ENCODE measurements at regions not wholly inside any gene's neighbourhood (a gene's known extent, or its start where the extent isn't known, plus 50 kb on each side); places are given as distances from the start of the nearest gene placed in this dataset.
A peak's percentile ranks its signal among the peaks of the same experiment; 100 is the strongest.
"Not testable (repeated sequence)": the region's sequence is repeated elsewhere in the genome, so short reads cannot be mapped to it uniquely, and the experiment has no call there.

DNA sequence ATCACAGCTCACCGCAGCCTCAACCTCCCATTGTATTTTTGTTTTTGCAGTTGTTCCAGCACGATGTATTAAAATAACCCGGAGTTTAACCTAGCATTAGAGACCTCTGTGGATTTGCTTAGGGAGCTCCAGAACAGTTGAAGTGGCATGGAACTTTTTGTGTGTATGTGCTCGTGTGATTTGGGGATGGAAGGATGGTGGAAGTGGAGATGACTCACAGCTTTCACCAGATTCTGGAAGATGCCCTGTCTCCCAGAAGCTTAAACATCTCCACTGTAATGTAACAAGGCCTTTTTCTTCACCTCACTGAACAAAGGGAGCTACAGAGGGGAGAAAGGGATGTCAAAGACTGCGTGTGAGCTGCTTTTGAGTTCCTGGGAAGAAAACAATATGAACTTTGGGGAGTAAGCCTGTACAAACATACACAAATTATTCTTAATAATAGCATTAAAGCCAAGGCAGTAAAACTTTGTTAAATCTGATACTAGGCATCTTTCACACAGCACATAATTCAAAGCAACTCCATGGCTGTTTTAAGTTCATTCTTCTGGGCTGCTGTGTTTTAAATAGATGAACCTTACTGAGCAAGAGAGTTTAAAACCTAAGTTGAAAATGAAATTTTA is 226.4 kb downstream of the ADAMTS15 start:
- DNase-seq (ENCODE audit: low spot score) = no peak

DNA sequence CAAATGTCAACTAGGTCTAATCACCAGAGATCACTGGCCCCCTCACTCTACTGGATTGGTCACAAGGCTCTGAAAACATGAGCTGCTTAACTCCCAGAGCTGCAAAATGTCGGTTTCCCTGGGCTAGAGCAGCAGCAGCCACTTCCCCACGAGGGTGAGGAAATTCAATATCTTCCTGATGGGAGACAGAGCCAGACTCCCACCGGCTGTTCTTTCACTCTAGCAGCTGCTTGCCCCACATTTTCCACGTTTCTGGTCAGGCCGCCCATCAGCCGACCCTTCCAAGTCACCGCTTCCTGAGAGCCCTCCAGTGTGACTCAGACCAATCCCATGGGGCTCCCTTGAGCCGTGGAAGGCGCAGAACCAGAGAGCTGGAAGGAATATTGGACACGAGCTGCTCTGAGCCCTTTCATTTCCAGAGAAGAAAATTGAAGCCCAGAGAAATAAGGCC is 227.0 kb downstream of the ADAMTS15 start:
- no peak for DNase-seq (ENCODE audit: low spot score)

DNA sequence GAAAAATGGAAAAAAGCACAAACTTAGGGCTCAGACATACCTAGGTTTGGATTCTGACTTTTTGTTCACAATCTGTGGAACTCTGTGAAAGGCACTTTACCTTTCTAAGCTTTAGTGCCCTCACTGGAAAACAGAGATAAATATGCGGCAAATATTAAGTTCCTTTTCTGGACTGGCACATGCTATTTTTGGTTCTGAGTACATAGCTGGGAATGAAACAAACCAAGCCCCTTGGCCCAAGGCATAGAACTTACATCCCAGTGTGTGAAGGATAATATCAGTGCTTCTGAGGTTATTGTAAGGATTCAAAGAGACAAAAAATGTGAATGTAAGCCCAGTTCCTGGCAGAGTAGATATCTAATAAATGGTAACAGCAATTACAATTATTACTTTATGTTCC is 227.5 kb downstream of the ADAMTS15 start:
- DNase-seq (ENCODE audit: low spot score) = no peak

DNA sequence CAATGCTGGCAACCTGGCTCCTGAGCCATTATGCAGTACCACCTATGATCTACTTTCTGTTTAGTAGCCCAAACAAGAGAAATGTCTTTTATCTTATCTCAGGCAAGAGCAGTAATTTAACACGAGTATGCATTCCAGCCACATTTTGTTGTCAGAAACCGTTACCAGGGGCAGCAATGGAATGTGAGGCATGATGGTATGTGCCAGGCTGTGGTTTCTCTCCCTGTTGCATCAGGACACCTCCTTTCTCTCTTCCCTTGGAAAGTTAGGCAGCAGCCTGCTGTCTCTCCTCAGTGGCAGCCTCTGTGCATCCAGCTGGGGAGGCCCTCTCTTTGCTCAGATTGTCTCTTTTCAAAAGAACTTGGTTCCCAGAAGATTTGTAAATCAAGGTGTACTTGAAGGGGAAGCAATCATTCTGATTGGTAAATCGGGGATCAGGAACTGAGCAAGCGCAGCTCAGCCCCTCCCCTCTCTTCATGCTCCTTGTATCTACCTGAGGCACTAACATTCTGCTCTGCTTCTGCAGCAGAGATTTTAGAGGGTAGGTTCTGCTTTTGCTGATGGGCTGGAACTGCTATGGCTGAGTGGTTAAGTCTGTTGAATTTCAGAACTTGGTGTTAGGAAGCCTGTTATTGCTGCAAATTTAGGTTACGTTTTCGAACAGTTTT is 229.2 kb downstream of the ADAMTS15 start:
- DNase-seq (ENCODE audit: low spot score) = peak; percentile 88

DNA sequence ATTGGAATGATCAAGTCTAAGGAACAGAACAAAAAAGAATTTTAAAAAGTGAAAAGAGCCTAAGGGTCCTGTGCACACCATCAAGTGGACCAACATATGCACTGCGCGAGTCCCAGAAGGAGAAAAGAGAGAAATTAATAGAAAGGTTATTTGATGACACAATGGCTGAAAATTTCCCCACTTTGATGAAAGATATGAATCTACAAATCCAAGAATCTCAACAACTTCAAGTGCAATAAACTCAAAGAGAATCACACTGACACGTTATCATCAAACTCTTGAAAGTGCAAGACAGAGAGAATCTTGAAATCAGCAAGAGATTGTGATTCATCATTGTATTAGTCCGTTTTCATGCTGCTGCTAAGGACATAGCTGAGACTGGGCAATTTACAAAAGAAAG is 230.8 kb downstream of the ADAMTS15 start:
- DNase-seq (ENCODE audit: low spot score) = no peak

DNA sequence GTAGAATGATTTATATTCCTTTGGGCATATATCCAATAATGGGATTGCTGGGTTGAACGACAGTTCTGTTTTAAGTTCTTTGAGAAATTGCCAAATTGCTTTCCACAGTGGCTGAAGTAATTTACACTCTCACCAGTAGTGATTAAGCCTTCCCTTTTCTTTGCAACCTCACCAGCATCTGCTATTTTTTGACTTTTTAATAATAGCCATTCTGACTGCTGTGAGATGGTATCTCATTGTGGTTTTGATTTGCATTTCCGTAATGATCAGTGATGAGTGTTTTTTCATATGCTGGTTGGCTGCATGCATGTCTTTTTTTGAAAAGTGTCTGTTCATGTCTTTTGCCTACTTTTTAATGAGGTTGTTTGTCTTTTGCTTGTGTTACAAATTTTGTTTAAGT is 233.8 kb downstream of the SNX19 start:
- not testable (repeated sequence) for DNase-seq (ENCODE audit: low spot score)

DNA sequence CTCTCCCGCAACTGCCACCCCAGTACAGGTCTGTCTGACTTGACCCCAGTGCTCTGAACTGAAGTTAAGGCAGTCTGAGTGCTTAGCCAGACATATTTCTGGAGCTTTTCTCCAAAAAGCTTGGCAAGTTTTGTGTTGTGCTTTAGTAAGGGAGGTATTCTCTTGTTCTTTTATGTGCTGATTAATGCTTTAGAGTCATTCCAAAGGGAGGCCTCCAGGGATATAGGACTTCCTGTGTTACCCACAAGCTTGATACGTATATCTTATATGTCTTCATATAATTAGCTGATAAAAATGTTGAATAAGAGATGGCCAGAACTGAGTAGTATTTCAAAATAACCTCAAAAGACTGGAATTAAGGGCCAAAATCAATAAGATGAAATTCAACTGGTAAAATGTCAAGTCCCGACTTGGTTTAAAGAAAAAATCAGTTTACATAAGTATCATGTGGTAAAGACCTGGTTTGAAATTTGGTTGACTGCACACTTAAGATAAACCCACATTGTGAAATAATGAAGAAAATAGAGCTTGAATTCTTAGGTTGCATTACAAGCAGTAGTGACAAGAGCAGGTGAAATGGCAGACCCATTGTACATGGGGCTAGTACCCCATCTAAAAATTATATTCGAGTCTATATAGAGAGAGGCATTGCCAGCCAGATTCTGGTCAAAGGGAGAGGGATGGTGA is 226.9 kb downstream of the SNX19 start:
- no peak for DNase-seq (ENCODE audit: low spot score)

DNA sequence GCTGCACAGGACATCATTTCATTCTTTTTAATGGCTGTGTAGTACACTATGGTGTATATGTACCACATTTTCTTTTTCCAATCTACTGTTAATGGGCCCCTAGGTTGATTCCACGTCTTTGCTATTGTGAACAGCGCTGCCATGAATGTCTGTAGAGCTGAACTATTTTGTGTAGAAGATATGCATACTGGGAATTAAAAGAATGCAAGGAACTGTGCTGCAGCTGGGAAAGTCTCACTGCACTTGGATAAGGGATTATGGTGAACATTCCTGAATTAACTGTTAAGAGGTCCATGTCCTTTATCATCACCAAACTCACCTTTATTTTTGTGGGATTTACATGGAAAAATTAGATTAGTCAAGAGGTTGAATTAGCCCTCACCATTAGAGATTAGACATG is 224.7 kb downstream of the SNX19 start:
- DNase-seq (ENCODE audit: low spot score) = no peak

DNA sequence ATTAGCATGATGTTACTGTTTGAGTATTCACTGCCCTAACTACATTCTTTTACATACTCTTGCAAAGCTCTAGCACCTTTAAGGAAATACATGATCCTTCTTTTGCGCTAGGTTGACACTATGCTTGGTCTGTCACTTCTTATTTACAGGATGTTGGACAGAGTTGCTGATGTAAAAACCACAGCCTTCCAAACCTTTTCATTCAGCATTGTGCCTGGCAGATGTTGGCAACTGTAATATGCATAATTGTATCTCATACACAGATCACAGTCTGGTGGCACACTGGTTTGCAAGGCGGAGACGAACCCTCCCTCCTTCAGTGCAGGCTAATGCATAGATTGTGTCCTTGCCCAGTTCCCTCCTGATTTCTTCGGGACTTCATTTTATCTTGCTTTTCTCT is 224.1 kb downstream of the SNX19 start:
- no peak for DNase-seq (ENCODE audit: low spot score)

DNA sequence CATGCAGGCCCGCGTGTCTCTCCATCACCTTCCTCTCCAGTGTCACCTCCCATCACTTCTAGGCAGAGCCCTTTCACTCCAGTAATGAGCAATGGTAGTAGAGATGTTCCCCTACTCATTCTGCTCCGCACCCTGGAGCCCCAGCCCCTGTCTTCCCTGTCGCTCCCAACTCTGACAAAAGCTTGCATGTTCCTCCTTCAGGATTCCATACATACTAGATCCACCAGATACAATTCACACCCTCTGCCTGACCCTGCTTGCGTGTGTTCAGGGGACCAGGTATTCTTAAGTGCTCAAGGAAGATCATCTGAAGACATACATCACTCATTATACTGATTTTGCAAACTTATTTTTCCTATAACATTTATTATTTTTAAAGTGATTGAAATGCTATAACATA is 222.7 kb downstream of the SNX19 start:
- no peak for DNase-seq (ENCODE audit: low spot score)

DNA sequence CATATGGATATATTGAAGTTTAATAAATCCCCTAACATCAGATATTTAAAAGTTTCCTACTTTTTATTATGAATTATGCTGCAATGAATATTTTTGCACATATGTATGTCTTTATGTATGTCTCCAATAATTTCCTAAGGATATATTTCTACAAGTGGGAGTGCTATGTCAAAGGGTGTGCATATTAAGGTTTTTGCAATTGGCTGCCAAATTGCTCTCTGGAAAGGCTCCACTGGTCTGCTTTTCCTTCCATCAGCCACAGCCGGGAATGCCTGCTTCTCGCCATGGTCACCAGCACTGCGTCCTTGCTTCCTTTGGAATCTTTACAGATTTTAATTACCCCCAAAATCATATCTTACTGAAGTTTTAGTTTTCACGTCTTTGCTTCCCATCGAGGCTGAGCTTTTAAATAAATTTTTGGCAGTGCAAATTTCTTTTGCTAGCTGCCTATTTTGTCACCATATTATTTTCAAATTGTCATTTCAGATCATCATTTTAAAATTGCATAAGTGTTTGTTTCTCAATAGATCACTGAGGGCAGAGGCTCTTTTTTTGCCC is 221.7 kb downstream of the SNX19 start:
- DNase-seq (ENCODE audit: low spot score) = no peak

DNA sequence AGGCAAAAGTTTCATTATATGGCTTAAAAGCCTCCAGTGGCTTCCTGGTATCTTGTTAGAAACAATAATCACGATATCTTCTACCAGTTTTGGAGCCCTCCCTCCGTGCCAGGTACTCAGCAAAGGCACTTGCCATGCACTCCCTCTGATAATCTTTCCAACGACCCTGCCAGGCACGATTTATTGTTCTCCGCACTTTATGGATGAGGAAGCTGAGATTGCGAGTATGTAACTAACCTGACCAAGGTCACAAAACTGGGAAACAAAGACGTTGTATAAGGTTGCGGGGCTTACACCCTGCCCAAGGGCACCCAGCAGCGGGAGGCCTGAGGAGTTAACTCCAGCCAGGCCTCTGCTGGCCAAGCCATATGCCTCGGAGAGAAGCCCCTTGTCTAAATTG is 218.1 kb downstream of the SNX19 start:
- no peak for DNase-seq (ENCODE audit: low spot score)

DNA sequence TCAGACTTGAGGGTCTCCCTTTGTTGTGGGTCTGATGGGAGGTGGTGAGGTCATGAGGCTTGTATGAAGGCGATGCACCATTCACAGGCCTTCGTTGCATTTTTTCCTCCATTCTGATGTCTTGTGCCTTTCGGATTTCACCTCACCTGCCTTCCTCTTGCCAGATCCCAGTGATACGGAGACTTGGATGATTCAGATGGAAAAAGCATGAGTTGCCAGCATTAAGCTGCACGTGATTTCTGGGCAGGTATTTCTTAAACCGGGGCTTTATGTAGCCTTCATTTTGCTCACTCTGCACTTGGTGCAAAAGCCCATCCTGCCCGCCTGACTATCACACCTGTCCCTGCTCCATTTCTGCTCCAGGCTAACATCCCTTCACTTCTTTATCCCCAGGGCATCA is 216.7 kb downstream of the SNX19 start:
- DNase-seq (ENCODE audit: low spot score) = no peak

DNA sequence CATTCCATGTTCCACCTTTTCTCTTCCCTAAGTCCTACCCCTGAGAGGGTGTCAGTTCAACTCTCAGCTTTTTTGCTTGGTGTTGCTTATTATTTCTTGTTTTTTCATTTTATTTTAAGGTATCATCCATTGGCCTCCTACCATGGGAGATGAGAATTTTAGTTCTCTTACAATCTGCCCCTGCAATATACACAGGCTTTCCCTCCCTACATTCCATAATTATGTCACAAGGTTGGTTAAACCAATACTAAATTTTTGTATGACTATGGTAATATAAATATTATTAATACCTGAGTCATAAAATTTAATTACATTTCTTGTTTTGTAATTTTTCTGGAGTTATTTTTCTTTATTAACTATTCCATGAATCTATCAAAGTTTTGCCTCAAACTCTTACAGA is 216.2 kb downstream of the SNX19 start:
- no peak for DNase-seq (ENCODE audit: low spot score)

DNA sequence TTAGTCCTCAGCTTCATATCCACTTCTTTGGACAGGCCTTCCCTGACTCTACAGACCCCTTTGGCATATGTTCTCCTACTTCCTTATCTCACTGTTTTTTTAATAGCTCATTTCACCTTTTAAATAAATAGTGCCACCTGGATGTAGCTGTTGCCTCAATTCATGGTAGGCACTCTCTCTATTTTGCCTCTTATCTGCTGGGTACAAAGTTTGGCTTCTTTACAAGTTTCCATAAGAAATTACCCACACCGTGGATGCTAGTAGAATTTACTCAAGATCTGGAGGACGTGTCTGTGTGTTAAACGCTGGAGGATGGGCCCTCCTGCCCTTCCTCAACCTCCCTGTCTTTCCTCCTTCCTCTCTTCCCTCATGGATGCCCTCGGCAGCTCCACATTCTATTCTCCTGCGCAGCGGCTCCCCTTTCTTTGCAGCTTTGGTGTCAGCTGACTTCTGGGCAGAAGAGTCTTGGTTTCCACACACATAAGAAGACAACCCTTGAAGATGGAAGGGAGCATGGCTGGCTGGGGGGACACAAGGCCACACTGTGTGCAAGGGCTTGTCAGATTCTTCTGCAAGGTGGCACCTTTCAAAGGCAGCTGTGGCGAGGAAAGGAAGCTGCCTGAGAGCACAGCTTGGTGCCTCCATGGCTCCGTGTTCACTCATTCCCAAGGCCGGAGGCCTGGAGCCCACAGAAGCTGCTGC is 212.6 kb downstream of the SNX19 start:
- DNase-seq (ENCODE audit: low spot score) = no peak

DNA sequence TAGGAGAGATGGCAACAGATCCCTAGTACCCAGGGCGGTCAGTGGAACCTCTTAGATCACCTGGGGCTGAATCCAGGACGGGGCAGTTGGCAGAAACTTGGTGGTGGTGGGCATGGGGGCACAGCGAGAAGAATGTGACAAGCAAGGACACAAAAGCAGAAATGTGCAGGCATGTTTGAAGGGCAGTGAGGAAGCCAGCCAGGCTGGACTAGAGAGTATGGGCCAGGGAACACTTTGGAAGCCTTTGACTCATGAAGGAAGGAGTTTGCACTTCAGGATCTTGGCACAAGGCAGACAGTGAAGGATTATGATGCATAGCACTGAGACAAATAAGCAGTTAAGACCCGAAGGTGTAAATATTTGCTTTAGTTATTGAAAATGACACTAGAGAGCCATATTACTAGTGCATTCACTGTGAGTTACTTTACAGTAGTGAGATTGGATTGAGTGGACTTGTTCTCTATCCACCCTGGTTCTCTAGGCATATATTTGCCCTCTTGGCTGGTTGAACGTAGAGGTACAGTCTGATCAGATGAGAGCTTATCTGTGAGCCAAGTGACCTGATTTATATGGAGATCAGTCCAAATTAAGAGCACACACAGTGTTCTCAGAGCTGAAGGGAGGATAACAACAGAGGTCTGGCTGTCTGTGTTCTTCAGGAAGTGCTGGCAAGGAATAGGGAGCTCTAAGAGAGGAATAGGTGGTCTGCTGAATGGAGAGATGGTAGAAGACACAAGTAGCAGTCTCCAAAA is 210.4 kb downstream of the SNX19 start:
- no peak for DNase-seq (ENCODE audit: low spot score)

DNA sequence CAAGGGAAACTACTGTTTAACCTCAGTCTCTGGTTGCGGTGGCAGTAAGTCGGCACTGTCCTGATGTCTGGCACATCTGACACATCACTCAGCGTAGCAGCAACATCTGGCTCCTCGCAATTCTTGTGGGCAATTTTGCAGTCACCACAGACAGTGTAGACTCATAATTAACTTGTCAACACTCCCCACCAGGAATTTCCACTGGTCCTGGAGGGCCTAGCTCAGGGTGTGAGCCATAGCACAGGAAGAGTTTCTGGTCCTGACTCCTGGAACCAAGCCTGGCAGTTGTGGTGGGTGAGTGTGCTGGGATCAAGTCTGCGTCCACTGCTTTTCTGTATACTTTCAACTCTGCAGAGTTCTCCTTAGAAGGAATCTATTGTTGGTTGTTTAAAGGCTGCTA is 209.7 kb downstream of the SNX19 start:
- no peak for DNase-seq (ENCODE audit: low spot score)

DNA sequence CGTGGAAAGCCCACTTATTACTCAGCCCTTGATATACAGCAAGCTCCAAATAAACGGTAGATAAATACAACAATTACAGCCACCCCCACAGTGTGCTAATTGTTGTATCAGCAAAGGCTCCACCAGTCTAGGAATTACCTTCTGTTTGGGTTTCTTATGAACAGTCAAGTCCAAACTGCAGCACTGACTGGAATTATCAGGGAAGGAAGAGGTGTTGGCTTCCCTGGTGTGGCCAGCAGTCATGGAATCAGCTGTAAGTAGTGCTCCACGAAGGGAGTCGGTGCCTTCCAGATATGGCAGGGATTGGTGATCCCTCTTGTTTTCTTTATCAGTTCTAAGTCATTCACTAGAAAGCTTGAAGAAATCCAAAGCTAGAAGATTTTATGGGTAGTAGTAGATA is 209.1 kb downstream of the SNX19 start:
- DNase-seq (ENCODE audit: low spot score) = no peak

DNA sequence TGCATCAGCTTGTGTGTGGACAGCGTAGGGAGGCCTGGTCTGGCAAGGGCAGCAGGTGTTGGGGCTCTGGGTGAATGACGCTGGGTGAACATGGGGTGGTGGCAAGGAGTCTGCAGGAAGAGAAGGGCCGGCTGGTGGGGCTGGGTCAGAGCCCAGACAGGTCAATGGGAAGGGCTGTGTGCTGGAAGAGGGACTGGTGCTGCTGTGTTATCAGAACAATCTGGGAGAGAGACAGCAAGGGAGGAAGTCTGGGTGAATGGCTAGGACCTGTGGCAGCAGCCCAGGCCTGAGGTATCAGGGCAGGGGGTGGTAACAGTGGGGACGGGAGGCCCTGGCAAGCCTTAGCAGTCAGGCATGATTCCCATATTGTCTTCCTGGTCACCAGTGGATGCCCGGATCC is 206.7 kb downstream of the SNX19 start:
- no peak for DNase-seq (ENCODE audit: low spot score)

DNA sequence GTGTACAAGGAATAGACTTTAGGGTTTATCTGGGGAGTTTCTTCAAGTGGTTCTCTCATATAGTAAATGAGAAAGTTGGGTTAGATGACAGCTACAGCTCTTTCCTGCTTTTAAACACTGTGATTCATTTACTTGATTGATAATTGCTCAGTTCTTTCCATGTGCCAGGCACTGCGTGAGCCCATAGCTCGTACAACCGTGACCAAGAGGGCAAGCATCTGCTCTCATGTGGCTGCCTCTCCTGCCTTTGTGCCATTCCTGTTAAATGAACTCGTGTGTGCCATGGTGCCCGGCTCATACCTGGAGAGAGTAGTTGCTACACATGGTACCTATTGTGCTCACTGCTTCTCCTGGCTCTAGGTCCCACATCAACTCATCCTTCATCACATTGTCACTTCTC is 206.3 kb downstream of the SNX19 start:
- DNase-seq (ENCODE audit: low spot score) = no peak

DNA sequence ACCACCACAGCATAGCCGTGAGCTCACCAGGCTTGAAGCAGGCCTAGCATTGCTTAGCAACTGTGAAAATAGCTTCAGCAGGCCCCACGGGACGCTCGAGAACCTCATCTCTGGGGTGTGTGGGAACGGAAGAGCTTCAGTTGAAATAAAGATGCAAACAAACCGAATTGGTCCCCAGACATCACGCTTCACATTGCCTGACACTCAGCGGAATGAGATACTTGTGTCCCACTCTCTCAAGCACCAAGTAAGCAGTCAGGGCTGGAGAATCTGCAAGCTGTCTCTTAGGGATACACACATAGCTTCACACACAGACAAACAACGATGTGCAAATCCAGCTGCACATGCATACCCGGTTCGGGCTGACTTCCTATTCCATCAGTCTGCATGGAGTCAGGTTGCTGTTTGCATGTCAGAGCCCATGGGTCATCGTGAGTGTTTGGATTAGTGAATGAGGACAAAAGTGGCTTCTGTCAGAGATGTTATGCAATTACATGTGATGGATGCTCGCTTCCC is 205.7 kb downstream of the SNX19 start:
- no peak for DNase-seq (ENCODE audit: low spot score)

All from A172 (cell line).